ENCODE measurements at regions not wholly inside any gene's neighbourhood (a gene's known extent, or its start where the extent isn't known, plus 50 kb on each side); places are given as distances from the start of the nearest gene placed in this dataset.

- TF ChIP-seq POLR2A (IDR thresholded peaks at IDR 0.05) (no peak), CTCF (IDR thresholded peaks at IDR 0.05) (no peak), POLR2AphosphoS5 (IDR thresholded peaks at IDR 0.05) (no peak)
Measured at GRCh38 chr6:51490101-51490500, 597.3 kb downstream of the PKHD1 start.

All from prostate gland (tissue), 2 donors.